H1 (cell line): ENCODE measurements at regions not wholly inside any gene's neighbourhood (a gene's known extent, or its start where the extent isn't known, plus 50 kb on each side); places are given as distances from the start of the nearest gene placed in this dataset.

Experiments
- CTCF ChIA-PET: fragments of 300-600 bp; sonication (Branson Sonifier 250); formaldehyde crosslinking; loops from one replicate; lab custom pipeline; 2021; ENCODE audit not compliant: partially characterized antibody; lab: Charles Lee
- POLR2A ChIA-PET: fragments of 300-600 bp; sonication (Branson Sonifier 250); formaldehyde crosslinking; loops from one replicate; lab custom pipeline; 2021; ENCODE audit warnings: inconsistent platforms; ENCODE audit not compliant: partially characterized antibody; lab: Charles Lee
- DNase-seq, 2 experiments: peaks; one replicate each; pipeline versions ENCODE4 v3.0.0 to v3.0.0-alpha.2; 2010 to 2022; ENCODE audit warnings: low spot score in 2 of 2, low read depth in 1 of 2, mixed read lengths in 1 of 2
- FAIRE-seq: peaks from 2 replicates; lab custom pipeline; 2011; peaks lifted over from hg19 to GRCh38; lab: Jason Lieb, UNC
- H2AFZ ChIP-seq: 2 replicates; pipeline ENCODE4 v1.8.1; 2012; ENCODE audit warnings: low read length, inconsistent platforms
- H2AK5ac ChIP-seq: 2 replicates; pipeline ENCODE4 v1.6.1; 2013; ENCODE audit warnings: low read depth, low read length
- H2BK120ac ChIP-seq: replicated peaks from 2 replicates; pipeline ENCODE3; 2013; ENCODE audit warnings: low read depth, low read length, inconsistent platforms
- H2BK12ac ChIP-seq: 2 replicates; pipeline ENCODE4 v1.6.1; 2013; ENCODE audit warnings: low read depth, low read length
- H2BK15ac ChIP-seq: 2 replicates; pipeline ENCODE4 v1.6.1; 2013; ENCODE audit warnings: low read length
- H2BK20ac ChIP-seq: 2 replicates; pipeline ENCODE4 v1.6.1; 2013; ENCODE audit warnings: low read length
- H2BK5ac ChIP-seq: 2 replicates; pipeline ENCODE4 v1.6.1; 2013; ENCODE audit warnings: low read depth, low read length
- H3K14ac ChIP-seq: 2 replicates; pipeline ENCODE4 v1.6.1; 2013; ENCODE audit warnings: inconsistent platforms; ENCODE audit not compliant: insufficient read length
- H3K18ac ChIP-seq: 2 replicates; pipeline ENCODE4 v1.6.1; 2013; ENCODE audit warnings: low read length; ENCODE audit errors: extremely low read depth
- H3K23ac ChIP-seq: 2 replicates; pipeline ENCODE4 v1.6.1; 2013; ENCODE audit warnings: inconsistent platforms; ENCODE audit not compliant: insufficient read length
- H3K23me2 ChIP-seq: 2 replicates; pipeline ENCODE4 v1.6.1; 2013; ENCODE audit warnings: low read depth, low read length
- H3K27ac ChIP-seq: 2 replicates; pipeline ENCODE4 v1.6.1; 2011; ENCODE audit warnings: low read depth, low read length, inconsistent platforms
- H3K27me3 ChIP-seq, 4 experiments: replicated peaks in 1 of 4; 1 replicate in 1 of 4; 2 replicates in 3 of 4; pipeline versions ENCODE4 v1.6.1 to v1.8.1; 2011 to 2013; ENCODE audit warnings: low read length in 3 of 4, mild to moderate bottlenecking in 3 of 4, inconsistent platforms in 2 of 4, mixed read lengths in 2 of 4, moderate library complexity in 1 of 4; ENCODE audit not compliant: control insufficient read depth in 3 of 4, insufficient read depth in 3 of 4; ENCODE audit errors: extremely low read depth in 1 of 4
- H3K36me3 ChIP-seq, 4 experiments: 2 replicates each; pipeline versions ENCODE4 v1.6.1 to v1.8.1; 2011 to 2013; ENCODE audit warnings: mild to moderate bottlenecking in 4 of 4, low read length in 3 of 4, moderate library complexity in 2 of 4, control low read depth in 1 of 4, inconsistent platforms in 1 of 4; ENCODE audit not compliant: insufficient read depth in 4 of 4, control insufficient read depth in 2 of 4
- H3K4ac ChIP-seq: replicated peaks from 2 replicates; pipeline ENCODE3; 2013; ENCODE audit warnings: low read length, low read depth, mixed read lengths, inconsistent platforms; ENCODE audit not compliant: insufficient read length
- H3K4me1 ChIP-seq, 4 experiments: replicated peaks in 1 of 4; 1 replicate in 1 of 4; 2 replicates in 3 of 4; pipeline versions ENCODE4 v1.6.1 to v1.8.1; 2011 to 2013; ENCODE audit warnings: low read length in 3 of 4, inconsistent platforms in 2 of 4, mixed read lengths in 1 of 4; ENCODE audit not compliant: insufficient read depth in 4 of 4, control insufficient read depth in 3 of 4
- H3K4me2 ChIP-seq, 2 experiments: 2 replicates each; pipeline versions ENCODE4 v1.6.1 to v1.8.1; 2011 to 2013; ENCODE audit warnings: low read depth in 2 of 2, low read length in 2 of 2, control low read depth in 1 of 2, inconsistent platforms in 1 of 2, mild to moderate bottlenecking in 1 of 2; ENCODE audit not compliant: insufficient read depth in 1 of 2
- H3K4me3 ChIP-seq, 4 experiments: fragments of 200-600, 300-600 bp in 1 of 4; sonication (generic), shearing (Covaris generic), sonication (Bioruptor Twin) in 1 of 4; 2 replicates each; pipeline versions ENCODE4 v1.5.1 to v1.8.1; 2011 to 2016; ENCODE audit warnings: low read length in 4 of 4, low read depth in 3 of 4, control low read depth in 2 of 4, inconsistent platforms in 2 of 4, mild to moderate bottlenecking in 2 of 4, mixed read lengths in 1 of 4, moderate library complexity in 1 of 4; ENCODE audit not compliant: insufficient read depth in 2 of 4; ENCODE audit errors: extremely low read depth in 1 of 4
- H3K56ac ChIP-seq: replicated peaks from 2 replicates; pipeline ENCODE3; 2013; ENCODE audit warnings: low read depth, mild to moderate bottlenecking, mixed read lengths, low read length, inconsistent platforms; ENCODE audit not compliant: insufficient read length
- H3K79me1 ChIP-seq: 2 replicates; pipeline ENCODE4 v1.6.1; 2013; ENCODE audit warnings: low read depth, low read length, control low read depth
- H3K79me2 ChIP-seq, 2 experiments: 2 replicates each; pipeline versions ENCODE4 v1.6.1 to v1.8.1; 2012 to 2013; ENCODE audit warnings: low read length in 2 of 2, mild to moderate bottlenecking in 2 of 2, inconsistent platforms in 1 of 2; ENCODE audit not compliant: insufficient read depth in 2 of 2, control insufficient read depth in 1 of 2
- H3K9ac ChIP-seq, 4 experiments: replicated peaks in 1 of 4; 1 replicate in 1 of 4; 2 replicates in 3 of 4; pipeline versions ENCODE4 v1.6.1 to v1.8.1; 2011 to 2013; ENCODE audit warnings: low read depth in 3 of 4, low read length in 3 of 4, control low read depth in 2 of 4, mild to moderate bottlenecking in 2 of 4, moderate library complexity in 2 of 4, inconsistent platforms in 1 of 4; ENCODE audit errors: extremely low read depth in 1 of 4
- H3K9me3 ChIP-seq, 2 experiments: 2 replicates each; pipeline versions ENCODE4 v1.6.1 to v1.8.1; 2012 to 2013; ENCODE audit warnings: mild to moderate bottlenecking in 2 of 2, moderate library complexity in 2 of 2, control low read depth in 1 of 2, inconsistent platforms in 1 of 2, low read depth in 1 of 2, low read length in 1 of 2, mixed read lengths in 1 of 2; ENCODE audit not compliant: insufficient read depth in 2 of 2
- H4K20me1 ChIP-seq, 2 experiments: replicated peaks in 1 of 2; 2 replicates each; pipeline versions ENCODE3 to v1.8.1; 2011 to 2013; ENCODE audit warnings: inconsistent platforms in 2 of 2, low read length in 2 of 2, mild to moderate bottlenecking in 1 of 2; ENCODE audit not compliant: insufficient read depth in 2 of 2, control insufficient read depth in 1 of 2
- H4K5ac ChIP-seq: 2 replicates; pipeline ENCODE4 v1.6.1; 2013; ENCODE audit warnings: low read length, low read depth, mixed read lengths, inconsistent platforms; ENCODE audit not compliant: insufficient read length
- H4K8ac ChIP-seq: 2 replicates; pipeline ENCODE4 v1.8.0; 2013; ENCODE audit warnings: mild to moderate bottlenecking, moderate library complexity, low read length, inconsistent platforms; ENCODE audit not compliant: insufficient read depth; ENCODE audit errors: extremely low read depth
- H4K91ac ChIP-seq: replicated peaks from 2 replicates; pipeline ENCODE3; 2013; ENCODE audit warnings: low read length, mixed read lengths, inconsistent platforms; ENCODE audit not compliant: insufficient read length
- ASH2L ChIP-seq: fragments of 200-600, 300-600 bp; sonication (generic); IDR thresholded peaks from one replicate; pipeline ENCODE4 v1.7.1; 2017; ENCODE audit warnings: low read length
- ATF2 ChIP-seq: IDR thresholded peaks from 2 replicates; pipeline ENCODE4 v1.6.1; 2012; ENCODE audit warnings: low read length, inconsistent platforms
- CEBPB ChIP-seq: IDR thresholded peaks from 2 replicates; pipeline ENCODE4 v1.6.1; 2012; ENCODE audit warnings: low read depth, low read length
- EP300 ChIP-seq, 2 experiments: IDR thresholded peaks; 1 replicate in 1 of 2; 2 replicates in 1 of 2; pipeline ENCODE4 v1.6.1; 2011 to 2012; ENCODE audit warnings: low read depth in 2 of 2, low read length in 2 of 2, mild to moderate bottlenecking in 2 of 2, borderline replicate concordance in 1 of 2, inconsistent platforms in 1 of 2, moderate library complexity in 1 of 2
- HDAC2 ChIP-seq, 2 experiments: fragments of 300-600 bp in 1 of 2; sonication (generic) in 1 of 2; IDR thresholded peaks; 2 replicates each; pipeline ENCODE4 v1.6.1; 2011 to 2012; ENCODE audit warnings: low read depth in 2 of 2, low read length in 2 of 2, mild to moderate bottlenecking in 2 of 2, moderate library complexity in 2 of 2, borderline replicate concordance in 1 of 2, inconsistent platforms in 1 of 2
- JUN ChIP-seq: IDR thresholded peaks from 2 replicates; pipeline ENCODE4 v1.6.1; 2011; ENCODE audit warnings: low read depth, mild to moderate bottlenecking, improper control_type of control experiment, low read length
- KDM1A ChIP-seq: fragments of 200-600, 300-600 bp; sonication (generic); IDR thresholded peaks from 2 replicates; pipeline ENCODE4 v1.7.1; 2016; ENCODE audit warnings: mild to moderate bottlenecking, low read length, borderline replicate concordance
- MAFK ChIP-seq: IDR thresholded peaks from 2 replicates; pipeline ENCODE4 v1.6.1; 2012; ENCODE audit warnings: low read depth, mild to moderate bottlenecking, improper control_type of control experiment, low read length
- RAD21 ChIP-seq, 2 experiments: IDR thresholded peaks in 1 of 2; conservative IDR thresholded peaks in 1 of 2; 2 replicates each; pipeline ENCODE4 v1.6.1; 2011; ENCODE audit warnings: low read depth in 2 of 2, low read length in 2 of 2, improper control_type of control experiment in 1 of 2, inconsistent platforms in 1 of 2, mild to moderate bottlenecking in 1 of 2, moderate library complexity in 1 of 2
- RNF2 ChIP-seq: fragments of 200-900, 300-1000 bp; sonication (generic); IDR thresholded peaks from 2 replicates; pipeline ENCODE4 v1.7.1; 2016; ENCODE audit warnings: borderline replicate concordance, low read depth, mild to moderate bottlenecking, antibody characterized with exemption, low read length; ENCODE audit not compliant: poor library complexity, severe bottlenecking; ENCODE audit errors: missing control alignments
- TBP ChIP-seq: IDR thresholded peaks from 2 replicates; pipeline ENCODE4 v1.6.1; 2011; ENCODE audit warnings: low read depth, low read length, improper control_type of control experiment
- TCF12 ChIP-seq: IDR thresholded peaks from 2 replicates; pipeline ENCODE4 v1.6.1; 2011; ENCODE audit warnings: low read depth, mild to moderate bottlenecking, low read length
- WGBS, 2 experiments: shearing (Covaris generic) in 1 of 2; methylation state at CpG; one replicate each; pipeline versions ENCODE4 v1.1.6 to v1.1.7; 2013 to 2015; ENCODE audit warnings: low lambda C conversion rate in 2 of 2, mixed read lengths in 2 of 2, inconsistent platforms in 1 of 2, low coverage in 1 of 2, missing lambda C conversion rate in 1 of 2; ENCODE audit not compliant: insufficient replicate concordance in 2 of 2, insufficient coverage in 1 of 2, insufficient read length in 1 of 2; ENCODE audit errors: extremely low coverage in 1 of 2, missing lambda C conversion rate in 1 of 2; 5-methylcytosine and 5-hydroxymethylcytosine counted together

- Histone ChIP-seq H4K5ac (no peak overlapping the region), H3K4me1 (no peaks in the 10 kb centered on the region), H2BK120ac (no peak overlapping the region), H4K20me1 (no peaks in the 10 kb centered on the region), H3K18ac (no peak overlapping the region), H4K8ac (no peak overlapping the region), H4K91ac (no peak overlapping the region), H3K4ac (no peak overlapping the region), H2BK12ac (no peak overlapping the region), H3K23ac (no peak overlapping the region), H2BK20ac (no peak overlapping the region), H2BK5ac (no peak overlapping the region), H3K79me2 (no peaks in the 10 kb centered on the region), H3K4me2 (no peak overlapping the region), H3K9ac (no peak overlapping the region; a peak in 1 of 7 replicates), H3K4me3 (no peak overlapping the region), H2AK5ac (no peak overlapping the region), H3K27me3 (peaks cover 0 to 2% (median under 1%) of the 10 kb centered on the region in 4 experiments; a peak in 2 of 7 replicates), H3K36me3 (no peaks in the 10 kb centered on the region), H2BK15ac (no peak overlapping the region), H3K56ac (no peak overlapping the region), H3K9me3 (0 out of 4 replicates have a peak, but pooled peaks cover 0 to under 1% of the 10 kb centered on the region in 2 experiments), H2AFZ (no peak overlapping the region), H3K27ac (no peak overlapping the region), H3K23me2 (no peaks in the 10 kb centered on the region), H3K14ac (no peak overlapping the region), H3K79me1 (no peaks in the 10 kb centered on the region)
- ChIA-PET POLR2A (no interaction called here), CTCF (interaction anchor here (1.1 to 1.7 kb wide), 7 partner anchors 12 to 497 kb away, joined by 3 to 4 read pairs (median 4); no protein-coding TSS in a partner anchor)
- 93% methylated on average over 2 of the region's 2 CpGs; no CpG with 5 or more reads in 1 of the 2 experiments for WGBS, 2 experiments
- DNase-seq (no peak), FAIRE-seq (no peak)
- no peak for TF ChIP-seq KDM1A
- no peak for TF ChIP-seq ASH2L
- no peak for TF ChIP-seq CEBPB
- TF ChIP-seq RAD21 (IDR thresholded peaks at IDR 0.05 in 1 of 2, conservative IDR thresholded peaks at IDR 0.05 in 1 of 2; ENCODE audit: low read depth in 2 of 2, low read length in 2 of 2), result no peak
- TF ChIP-seq EP300 (IDR thresholded peaks at IDR 0.05; ENCODE audit: borderline replicate concordance in 1 of 2, low read depth in 2 of 2, low read length in 2 of 2), result no peak
- no peak for TF ChIP-seq TCF12
- TF ChIP-seq RNF2, result no peak
- no peak for TF ChIP-seq HDAC2 (IDR thresholded peaks at IDR 0.05; ENCODE audit: borderline replicate concordance in 1 of 2, low read depth in 2 of 2, low read length in 2 of 2)
- no peak for TF ChIP-seq TBP
- TF ChIP-seq JUN, result no peak
- TF ChIP-seq MAFK, result no peak
- TF ChIP-seq ATF2, result no peak
Observed at GRCh38 chr2:121049131-121049530, 235.9 kb downstream of the TFCP2L1 start.
